SKM-1 (cell line): ENCODE measurements at regions not wholly inside any gene's neighbourhood (a gene's known extent, or its start where the extent isn't known, plus 50 kb on each side); places are given as distances from the start of the nearest gene placed in this dataset.
"Not testable (repeated sequence)": the region's sequence is repeated elsewhere in the genome, so short reads cannot be mapped to it uniquely, and the experiment has no call there.

ENCODE experiments used
- DNase-seq: peaks from one replicate; lab custom pipeline; 2025; ENCODE audit not compliant: unreplicated experiment; lab: John Stamatoyannopoulos, UW

- DNase-seq: no peak
Measured at GRCh38 chr13:54574791-54575190, 1546.2 kb downstream of the OLFM4 start.

GRCh38 chr13:54591540-54591939, 1562.9 kb downstream of the OLFM4 start:
- no peak for DNase-seq

- no peak for DNase-seq
Measured at GRCh38 chr13:54592201-54592600, 1563.6 kb downstream of the OLFM4 start.

GRCh38 chr13:54593504-54593903, 1564.9 kb downstream of the OLFM4 start:
- no peak for DNase-seq

GRCh38 chr13:54597540-54598088, 1569.0 kb downstream of the OLFM4 start:
- DNase-seq: no peak

GRCh38 chr13:54599413-54599812, 1570.8 kb downstream of the OLFM4 start:
- no peak for DNase-seq

GRCh38 chr13:54606944-54607343, 1578.3 kb downstream of the OLFM4 start:
- no peak for DNase-seq

GRCh38 chr13:54607421-54607820, 1578.8 kb downstream of the OLFM4 start:
- no peak for DNase-seq

- no peak for DNase-seq
Measured at GRCh38 chr13:54611390-54611789, 1582.8 kb downstream of the OLFM4 start.

GRCh38 chr13:54614726-54615125, 1586.1 kb downstream of the OLFM4 start:
- no peak for DNase-seq

GRCh38 chr13:54626504-54626903, 1597.9 kb downstream of the OLFM4 start:
- DNase-seq: not testable (repeated sequence)

- no peak for DNase-seq
Measured at GRCh38 chr13:54627646-54628372, 1599.2 kb downstream of the OLFM4 start.

- DNase-seq: no peak
Measured at GRCh38 chr13:54628383-54628782, 1599.8 kb downstream of the OLFM4 start.

GRCh38 chr13:54633456-54633855, 1604.8 kb downstream of the OLFM4 start:
- DNase-seq: no peak

- DNase-seq: no peak
Measured at GRCh38 chr13:54636231-54636630, 1607.6 kb downstream of the OLFM4 start.

- peak; percentile 73 for DNase-seq
Measured at GRCh38 chr13:54637366-54637765, 1608.8 kb downstream of the OLFM4 start.

GRCh38 chr13:54640719-54641118, 1612.1 kb downstream of the OLFM4 start:
- no peak for DNase-seq

- no peak for DNase-seq
Measured at GRCh38 chr13:54643863-54644262, 1615.2 kb downstream of the OLFM4 start.

- DNase-seq: no peak
Measured at GRCh38 chr13:54647275-54647674, 1618.7 kb downstream of the OLFM4 start.

GRCh38 chr13:54657588-54657987, 1629.0 kb downstream of the OLFM4 start:
- no peak for DNase-seq

GRCh38 chr13:54658771-54659170, 1630.2 kb downstream of the OLFM4 start:
- no peak for DNase-seq

- DNase-seq: no peak
Measured at GRCh38 chr13:54660277-54660676, 1631.7 kb downstream of the OLFM4 start.
